ENCODE measurements at regions not wholly inside any gene's neighbourhood (a gene's known extent, or its start where the extent isn't known, plus 50 kb on each side); places are given as distances from the start of the nearest gene placed in this dataset.

- H3K4me1 Mint-ChIP-seq (ENCODE audit: low read depth): peaks cover 11% of the 10 kb centered on the region
- DNase-seq: no peak
- H3K27me3 Mint-ChIP-seq: peaks cover 2% of the 10 kb centered on the region
- H3K9me3 Mint-ChIP-seq: no peaks in the 10 kb centered on the region
- no peaks in the 10 kb centered on the region for H3K36me3 Mint-ChIP-seq (ENCODE audit: low read depth)
- no peak overlapping the region for H3K27ac Mint-ChIP-seq
- H3K4me3 Mint-ChIP-seq: no peak overlapping the region
These were observed 138.8 kb downstream of the HSD17B3 start for GRCh38 chr9:96163161-96163560.

GRCh38 chr9:96161819-96162218, 140.2 kb downstream of the HSD17B3 start:
- Mint-ChIP-seq H3K4me3 (no peak overlapping the region), H3K36me3 (ENCODE audit: low read depth) (no peaks in the 10 kb centered on the region), H3K9me3 (no peaks in the 10 kb centered on the region), H3K27me3 (peaks cover 5% of the 10 kb centered on the region), H3K4me1 (ENCODE audit: low read depth) (peaks cover 11% of the 10 kb centered on the region), H3K27ac (no peak overlapping the region)
- DNase-seq: no peak

- Mint-ChIP-seq H3K27me3 (peaks cover 10% of the 10 kb centered on the region), H3K36me3 (ENCODE audit: low read depth) (no peaks in the 10 kb centered on the region), H3K4me3 (no peak overlapping the region), H3K9me3 (no peaks in the 10 kb centered on the region), H3K27ac (no peak overlapping the region), H3K4me1 (ENCODE audit: low read depth) (peaks cover 15% of the 10 kb centered on the region)
- no peak for DNase-seq
These were observed 141.1 kb downstream of the HSD17B3 start for GRCh38 chr9:96160866-96161265.

- Mint-ChIP-seq H3K27ac (no peak overlapping the region), H3K4me3 (no peak overlapping the region), H3K27me3 (peaks cover 13% of the 10 kb centered on the region), H3K36me3 (ENCODE audit: low read depth) (no peaks in the 10 kb centered on the region), H3K9me3 (no peaks in the 10 kb centered on the region), H3K4me1 (ENCODE audit: low read depth) (peaks cover 17% of the 10 kb centered on the region)
- DNase-seq: no peak
These were observed 141.8 kb downstream of the HSD17B3 start for GRCh38 chr9:96160168-96160567.

- Mint-ChIP-seq H3K27ac (no peak overlapping the region), H3K36me3 (ENCODE audit: low read depth) (no peaks in the 10 kb centered on the region), H3K27me3 (peaks cover 13% of the 10 kb centered on the region), H3K4me3 (no peak overlapping the region), H3K9me3 (no peaks in the 10 kb centered on the region), H3K4me1 (ENCODE audit: low read depth) (peaks cover 17% of the 10 kb centered on the region)
- DNase-seq: peak; percentile 5
These were observed 142.4 kb downstream of the HSD17B3 start for GRCh38 chr9:96159596-96159995.

- Mint-ChIP-seq H3K9me3 (no peaks in the 10 kb centered on the region), H3K27ac (no peak overlapping the region), H3K4me3 (no peak overlapping the region), H3K27me3 (peaks cover 17% of the 10 kb centered on the region), H3K4me1 (ENCODE audit: low read depth) (peaks cover 17% of the 10 kb centered on the region), H3K36me3 (ENCODE audit: low read depth) (no peaks in the 10 kb centered on the region)
- DNase-seq: peak; percentile 2
These were observed 142.9 kb downstream of the HSD17B3 start for GRCh38 chr9:96158909-96159575.

GRCh38 chr9:96158147-96158546, 143.8 kb downstream of the HSD17B3 start:
- no peak overlapping the region for H3K27ac Mint-ChIP-seq
- H3K27me3 Mint-ChIP-seq: peaks cover 17% of the 10 kb centered on the region
- no peak overlapping the region for H3K4me3 Mint-ChIP-seq
- peak; percentile 20 for DNase-seq
- no peaks in the 10 kb centered on the region for H3K36me3 Mint-ChIP-seq (ENCODE audit: low read depth)
- no peaks in the 10 kb centered on the region for H3K9me3 Mint-ChIP-seq
- peaks cover 17% of the 10 kb centered on the region for H3K4me1 Mint-ChIP-seq (ENCODE audit: low read depth)

- Mint-ChIP-seq H3K27me3 (peaks cover 17% of the 10 kb centered on the region), H3K4me1 (ENCODE audit: low read depth) (peaks cover 19% of the 10 kb centered on the region), H3K36me3 (ENCODE audit: low read depth) (no peaks in the 10 kb centered on the region), H3K27ac (no peak overlapping the region), H3K4me3 (no peak overlapping the region), H3K9me3 (no peaks in the 10 kb centered on the region)
- DNase-seq: no peak
These were observed 144.3 kb downstream of the HSD17B3 start for GRCh38 chr9:96157675-96158074.

- Mint-ChIP-seq H3K4me3 (no peak overlapping the region), H3K27ac (no peak overlapping the region), H3K36me3 (ENCODE audit: low read depth) (no peaks in the 10 kb centered on the region), H3K9me3 (no peaks in the 10 kb centered on the region), H3K4me1 (ENCODE audit: low read depth) (peaks cover 25% of the 10 kb centered on the region), H3K27me3 (peaks cover 25% of the 10 kb centered on the region)
- DNase-seq: peak; percentile 25
These were observed 145.6 kb downstream of the HSD17B3 start for GRCh38 chr9:96156171-96156974.

- DNase-seq: no peak
- H3K4me3 Mint-ChIP-seq: no peak overlapping the region
- H3K27ac Mint-ChIP-seq: no peak overlapping the region
- H3K9me3 Mint-ChIP-seq: no peaks in the 10 kb centered on the region
- peaks cover 33% of the 10 kb centered on the region for H3K27me3 Mint-ChIP-seq
- no peaks in the 10 kb centered on the region for H3K36me3 Mint-ChIP-seq (ENCODE audit: low read depth)
- H3K4me1 Mint-ChIP-seq (ENCODE audit: low read depth): peaks cover 42% of the 10 kb centered on the region
These were observed 147.9 kb downstream of the HSD17B3 start for GRCh38 chr9:96154081-96154480.

GRCh38 chr9:96152550-96152949, 149.4 kb downstream of the HSD17B3 start:
- Mint-ChIP-seq H3K27me3 (peaks cover 46% of the 10 kb centered on the region), H3K4me3 (no peak overlapping the region), H3K4me1 (ENCODE audit: low read depth) (peaks cover 35% of the 10 kb centered on the region), H3K36me3 (ENCODE audit: low read depth) (no peaks in the 10 kb centered on the region), H3K9me3 (no peaks in the 10 kb centered on the region), H3K27ac (no peak overlapping the region)
- no peak for DNase-seq

GRCh38 chr9:96150324-96151227, 151.4 kb downstream of the HSD17B3 start:
- Mint-ChIP-seq H3K36me3 (ENCODE audit: low read depth) (no peaks in the 10 kb centered on the region), H3K4me1 (ENCODE audit: low read depth) (peaks cover 42% of the 10 kb centered on the region), H3K9me3 (no peaks in the 10 kb centered on the region), H3K4me3 (peak overlapping the region; percentile 38), H3K27ac (peak overlapping the region; percentile 76), H3K27me3 (peaks cover 54% of the 10 kb centered on the region)
- DNase-seq: peak; percentile 64

GRCh38 chr9:96149533-96150280, 152.3 kb downstream of the HSD17B3 start:
- Mint-ChIP-seq H3K27me3 (peaks cover 62% of the 10 kb centered on the region), H3K9me3 (no peaks in the 10 kb centered on the region), H3K4me1 (ENCODE audit: low read depth) (peaks cover 42% of the 10 kb centered on the region), H3K36me3 (ENCODE audit: low read depth) (no peaks in the 10 kb centered on the region), H3K27ac (no peak overlapping the region), H3K4me3 (peak overlapping the region; percentile 10)
- no peak for DNase-seq
